DMS 273 (cell line): ENCODE measurements at regions not wholly inside any gene's neighbourhood (a gene's known extent, or its start where the extent isn't known, plus 50 kb on each side); places are given as distances from the start of the nearest gene placed in this dataset.

Experiments
- DNase-seq: peaks from one replicate; lab custom pipeline; 2025; ENCODE audit not compliant: unreplicated experiment; lab: John Stamatoyannopoulos, UW

GRCh38 chr12:3931206-3931605 is 58.0 kb upstream of the PARP11 start:
- DNase-seq = no peak

DNA sequence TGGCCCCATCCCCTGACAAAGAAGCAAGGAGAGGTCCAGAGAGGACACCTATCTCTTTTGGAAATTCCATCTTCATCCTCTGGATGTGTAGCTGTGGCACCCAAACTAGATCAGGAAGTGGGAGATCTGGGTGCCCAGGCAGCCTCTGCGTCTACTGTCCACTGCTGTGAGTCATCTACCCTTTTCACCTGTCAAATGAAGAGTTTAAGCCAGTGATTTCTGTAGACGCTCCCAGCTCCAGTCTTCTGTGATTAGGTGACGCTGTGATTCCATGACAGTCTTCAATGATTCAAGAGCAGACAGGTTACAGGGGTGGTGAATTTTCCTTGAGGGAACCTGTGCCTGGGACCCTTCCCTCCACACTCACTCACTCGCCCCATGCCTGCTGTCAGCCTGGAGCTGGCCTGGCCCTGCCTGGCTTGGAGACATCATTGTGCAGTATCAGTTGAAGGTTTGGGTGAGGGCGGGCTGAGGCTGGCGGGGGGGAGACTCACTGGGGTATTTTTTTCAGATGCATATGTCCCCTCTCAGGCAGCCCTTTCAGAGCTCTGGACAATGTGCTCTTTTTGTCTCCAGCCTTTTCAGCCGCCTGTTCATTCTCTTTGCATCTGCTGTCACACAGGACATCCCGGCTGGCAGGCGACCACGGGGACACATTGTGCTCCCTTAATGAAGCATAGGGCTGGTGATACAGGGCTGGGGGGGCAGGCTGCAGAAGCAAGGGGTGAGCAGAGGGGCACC is 56.8 kb upstream of the PARP11 start:
- DNase-seq = no peak

DNA sequence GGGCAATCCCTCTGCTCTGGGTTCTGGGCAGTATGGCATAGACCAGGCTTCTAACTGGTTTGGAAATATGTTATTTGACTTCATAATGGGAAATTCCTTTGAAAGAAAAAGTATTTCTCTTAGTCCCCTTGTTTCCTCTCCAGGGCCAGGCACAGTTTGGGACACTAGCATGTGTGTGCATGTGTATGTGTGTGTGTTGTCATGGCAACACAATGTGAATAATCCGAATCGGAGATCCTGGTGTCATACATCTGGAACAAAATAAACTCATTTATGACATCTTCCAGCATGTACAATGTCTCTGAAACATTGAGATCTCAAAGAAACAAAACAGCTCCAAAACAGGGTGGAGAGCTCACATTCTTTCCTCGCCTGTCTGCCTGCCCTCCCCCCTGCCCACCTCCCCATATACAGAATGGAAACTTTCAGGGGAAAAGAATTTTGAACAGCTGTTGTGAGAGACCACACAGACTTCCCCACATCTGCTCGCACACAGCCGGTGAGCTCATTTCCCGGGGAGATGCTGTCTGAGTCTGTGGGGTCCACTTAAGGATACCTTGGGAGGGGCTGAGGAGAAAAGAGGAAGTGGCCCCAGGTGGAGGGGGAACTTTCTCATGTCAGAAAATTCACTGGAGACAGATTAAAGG is 55.5 kb upstream of the PARP11 start:
- no peak for DNase-seq

GRCh38 chr12:3925621-3926020 is 52.4 kb upstream of the PARP11 start:
- no peak for DNase-seq

DNA sequence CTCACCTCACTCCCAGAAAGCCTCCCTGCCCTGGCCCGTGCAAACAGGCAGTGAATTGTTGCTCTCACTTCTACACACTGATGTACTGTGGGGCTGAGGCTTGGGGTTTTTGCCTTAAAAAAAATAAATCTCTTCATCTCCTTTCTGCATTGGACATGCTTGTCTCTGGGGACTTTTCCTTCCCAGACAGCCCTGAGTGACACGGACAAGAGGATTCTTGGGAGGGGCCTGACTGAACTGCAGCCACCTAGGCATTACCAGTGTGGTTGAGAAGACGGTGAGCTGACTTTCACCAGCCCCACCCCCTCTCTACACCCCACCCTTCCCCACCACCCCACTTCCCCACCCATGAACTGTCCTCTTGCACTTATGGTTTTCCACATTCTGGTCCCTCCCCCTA is 51.6 kb upstream of the PARP11 start:
- DNase-seq = no peak

- no peak for DNase-seq
Observed at GRCh38 chr12:3923021-3923420, 49.8 kb upstream of the PARP11 start.
